ENCODE measurements at regions not wholly inside any gene's neighbourhood (a gene's known extent, or its start where the extent isn't known, plus 50 kb on each side); places are given as distances from the start of the nearest gene placed in this dataset.

- DNase-seq (ENCODE audit: insufficient read length, low spot score) (no peak), FAIRE-seq (no peak)
- no peak for TF ChIP-seq CTCF (IDR thresholded peaks at IDR 0.05; ENCODE audit: insufficient read depth, missing control alignments)
Observed at GRCh38 chr4:149166365-149166764, 649.3 kb downstream of the IQCM start.

DNA sequence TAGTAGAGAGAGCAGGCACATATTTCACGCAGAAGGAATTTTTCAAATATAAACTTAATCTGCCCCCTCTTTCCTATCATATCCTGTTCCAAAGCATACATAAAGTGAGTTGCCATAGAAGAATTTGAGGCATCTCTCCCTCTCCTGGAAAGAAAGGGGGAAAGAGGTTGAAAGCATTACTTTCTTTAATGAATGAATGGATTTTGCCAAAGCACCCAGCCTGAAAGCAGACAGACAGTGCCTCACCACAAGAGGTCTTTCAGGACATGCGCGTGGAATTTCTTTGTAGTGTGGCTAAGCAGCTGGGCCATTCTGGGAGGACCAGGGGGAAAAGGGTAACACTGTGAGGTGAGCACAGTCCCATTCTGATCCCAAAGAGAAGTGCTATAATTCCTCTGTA lies 651.4 kb downstream of the IQCM start:
- DNase-seq (ENCODE audit: insufficient read length, low spot score), result no peak
- no peak for TF ChIP-seq CTCF (IDR thresholded peaks at IDR 0.05; ENCODE audit: insufficient read depth, missing control alignments)
- FAIRE-seq, result no peak

- FAIRE-seq (no peak), DNase-seq (ENCODE audit: insufficient read length, low spot score) (no peak)
- no peak for TF ChIP-seq CTCF (IDR thresholded peaks at IDR 0.05; ENCODE audit: insufficient read depth, missing control alignments)
Observed at GRCh38 chr4:149161247-149161646, 654.4 kb downstream of the IQCM start.

DNA sequence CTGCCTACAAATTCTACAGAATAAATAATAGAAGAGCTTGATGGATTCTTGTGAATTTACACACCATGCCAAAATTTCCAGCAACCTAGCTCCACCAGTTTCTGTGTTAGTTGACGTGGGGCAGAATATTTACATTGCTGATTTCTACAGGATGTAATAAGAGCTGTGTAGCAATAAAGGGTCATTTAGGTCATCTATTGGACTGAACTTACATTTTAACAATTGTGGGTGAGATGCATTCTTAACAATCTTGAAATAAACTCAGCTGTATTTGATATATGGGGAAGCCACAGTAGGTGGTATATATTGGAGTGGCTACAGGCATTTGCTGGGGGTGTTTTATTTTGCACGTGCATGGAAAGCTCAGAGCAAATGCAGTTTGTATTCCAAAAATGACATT lies 655.3 kb downstream of the IQCM start:
- TF ChIP-seq CTCF (IDR thresholded peaks at IDR 0.05; ENCODE audit: insufficient read depth, missing control alignments), result no peak
- no peak for DNase-seq (ENCODE audit: insufficient read length, low spot score)
- no peak for FAIRE-seq

DNA sequence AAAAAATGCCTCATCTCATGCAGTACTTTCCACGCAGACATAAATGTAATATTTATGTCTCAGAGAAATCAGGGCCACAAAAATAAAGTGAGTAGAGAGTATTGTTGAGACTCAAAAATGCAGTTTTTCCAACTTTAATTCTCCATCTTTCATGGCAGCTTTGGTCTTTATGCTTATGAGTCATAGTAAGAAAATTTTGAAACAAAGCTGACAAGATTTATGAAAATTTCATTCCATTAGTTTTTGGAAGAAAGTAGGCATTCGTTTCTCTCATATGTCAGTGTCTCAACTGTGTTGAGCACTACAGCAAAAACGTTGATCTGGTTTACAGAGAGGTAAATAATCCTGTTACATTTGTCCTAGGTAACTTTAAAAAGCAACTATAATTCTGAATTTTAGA lies 656.8 kb downstream of the IQCM start:
- no peak for TF ChIP-seq CTCF (IDR thresholded peaks at IDR 0.05; ENCODE audit: insufficient read depth, missing control alignments)
- no peak for DNase-seq (ENCODE audit: insufficient read length, low spot score)
- FAIRE-seq, result no peak

GRCh38 chr4:149145803-149146202 lies 669.8 kb downstream of the IQCM start:
- FAIRE-seq (peak; percentile 32), DNase-seq (ENCODE audit: insufficient read length, low spot score) (no peak)
- no peak for TF ChIP-seq CTCF (IDR thresholded peaks at IDR 0.05; ENCODE audit: insufficient read depth, missing control alignments)

DNA sequence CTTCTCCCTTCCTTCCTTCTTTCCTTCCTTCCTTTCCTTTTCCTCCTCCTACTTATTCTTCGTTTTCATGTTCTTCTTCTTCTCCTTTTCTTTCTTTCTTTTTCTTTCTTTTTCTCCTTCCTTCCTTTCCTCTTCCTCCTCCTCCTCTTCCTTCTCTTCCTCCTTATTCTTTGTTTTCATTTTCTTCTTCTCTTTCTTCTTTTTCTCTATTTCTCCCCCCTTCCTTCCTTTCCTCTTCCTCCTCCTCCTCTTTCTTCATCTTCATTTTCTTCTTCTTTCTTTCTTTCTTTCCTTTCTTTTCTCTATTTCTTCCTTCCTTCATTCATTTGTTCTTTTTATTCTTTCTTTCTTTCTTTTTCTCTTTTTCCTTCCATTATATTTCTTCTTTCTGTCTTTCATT lies 671.6 kb downstream of the IQCM start:
- TF ChIP-seq CTCF (IDR thresholded peaks at IDR 0.05; ENCODE audit: insufficient read depth, missing control alignments), result no peak
- DNase-seq (ENCODE audit: insufficient read length, low spot score), result no peak
- FAIRE-seq, result no peak
